NCI-H345 (cell line): ENCODE measurements at regions not wholly inside any gene's neighbourhood (a gene's known extent, or its start where the extent isn't known, plus 50 kb on each side); places are given as distances from the start of the nearest gene placed in this dataset.

ENCODE experiments used
- DNase-seq: peaks from one replicate; lab custom pipeline; 2025; lab: John Stamatoyannopoulos, UW

- DNase-seq, result no peak
Measured at GRCh38 chr10:92792661-92793060, 55.7 kb upstream of the EXOC6 start.
